ENCODE measurements at regions not wholly inside any gene's neighbourhood (a gene's known extent, or its start where the extent isn't known, plus 50 kb on each side); places are given as distances from the start of the nearest gene placed in this dataset.

DNA sequence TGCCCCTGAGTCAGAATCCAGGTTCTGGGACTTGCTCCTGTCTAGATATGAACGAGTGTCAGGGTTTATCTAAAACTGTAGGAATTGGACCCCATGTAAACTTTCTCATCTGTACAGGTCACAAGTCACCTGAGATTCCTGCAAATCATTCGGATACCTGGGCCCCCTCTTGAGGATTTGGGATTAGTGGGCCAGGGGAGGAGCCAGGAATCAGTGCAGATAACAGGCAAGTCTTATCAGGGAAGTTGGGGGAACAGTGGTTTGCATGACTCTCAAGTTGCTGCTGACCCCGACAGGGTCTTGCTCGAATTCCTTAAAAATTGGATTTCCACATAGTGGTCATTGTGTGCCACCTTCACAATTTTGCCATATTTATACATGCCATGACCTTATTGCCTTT is 188.4 kb upstream of the LYZL1 start:
- DNase-seq (ENCODE audit: low spot score), result no peak
- TF ChIP-seq, protein P1, sequence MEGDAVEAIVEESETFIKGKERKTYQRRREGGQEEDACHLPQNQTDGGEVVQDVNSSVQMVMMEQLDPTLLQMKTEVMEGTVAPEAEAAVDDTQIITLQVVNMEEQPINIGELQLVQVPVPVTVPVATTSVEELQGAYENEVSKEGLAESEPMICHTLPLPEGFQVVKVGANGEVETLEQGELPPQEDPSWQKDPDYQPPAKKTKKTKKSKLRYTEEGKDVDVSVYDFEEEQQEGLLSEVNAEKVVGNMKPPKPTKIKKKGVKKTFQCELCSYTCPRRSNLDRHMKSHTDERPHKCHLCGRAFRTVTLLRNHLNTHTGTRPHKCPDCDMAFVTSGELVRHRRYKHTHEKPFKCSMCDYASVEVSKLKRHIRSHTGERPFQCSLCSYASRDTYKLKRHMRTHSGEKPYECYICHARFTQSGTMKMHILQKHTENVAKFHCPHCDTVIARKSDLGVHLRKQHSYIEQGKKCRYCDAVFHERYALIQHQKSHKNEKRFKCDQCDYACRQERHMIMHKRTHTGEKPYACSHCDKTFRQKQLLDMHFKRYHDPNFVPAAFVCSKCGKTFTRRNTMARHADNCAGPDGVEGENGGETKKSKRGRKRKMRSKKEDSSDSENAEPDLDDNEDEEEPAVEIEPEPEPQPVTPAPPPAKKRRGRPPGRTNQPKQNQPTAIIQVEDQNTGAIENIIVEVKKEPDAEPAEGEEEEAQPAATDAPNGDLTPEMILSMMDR (IDR thresholded peaks at IDR 0.05), result no peak
- Histone ChIP-seq H3K4me3 (no peak overlapping the region), H3K27ac (no peak overlapping the region)

DNA sequence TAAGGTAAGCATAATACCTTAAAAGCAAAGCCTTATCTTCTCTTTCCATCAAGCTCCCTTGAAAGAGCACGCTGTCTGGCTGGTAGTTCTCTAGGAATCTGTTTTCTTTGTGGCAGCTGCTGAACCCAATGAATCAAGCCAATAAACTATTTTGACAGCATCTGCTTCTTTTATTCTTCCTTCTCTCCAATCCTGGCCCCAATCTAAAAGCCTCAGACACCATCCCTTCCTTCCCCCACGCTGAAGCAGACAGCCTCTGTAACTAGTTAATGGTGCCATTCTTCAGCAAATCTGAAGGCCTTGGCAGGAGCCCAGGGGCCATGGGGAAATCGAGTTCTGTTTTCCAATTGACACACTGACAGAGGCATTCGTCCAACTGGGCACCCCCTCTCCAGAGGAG is 186.6 kb upstream of the LYZL1 start:
- no peak for DNase-seq (ENCODE audit: low spot score)

DNA sequence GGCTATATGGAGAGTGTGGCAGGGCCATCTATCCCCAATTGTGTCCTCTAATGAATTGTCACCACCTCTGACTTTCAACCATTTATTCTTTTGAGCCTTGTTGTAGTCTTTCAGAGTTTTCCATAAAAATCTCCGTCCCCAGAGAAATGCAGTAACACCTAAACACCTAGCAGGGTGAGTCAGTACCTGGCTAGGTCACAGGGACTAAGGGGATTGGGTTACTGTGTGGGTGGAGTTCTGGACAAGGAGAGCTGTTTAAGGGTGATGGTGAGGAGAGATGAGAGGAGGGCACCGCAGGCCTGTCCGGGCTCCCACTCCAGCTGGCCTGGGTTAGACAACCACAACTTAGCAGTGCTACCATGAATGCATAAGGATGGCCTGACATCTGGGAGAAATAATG is 186.2 kb upstream of the LYZL1 start:
- TF ChIP-seq, protein P1 (IDR thresholded peaks at IDR 0.05), result no peak
- no peak for DNase-seq (ENCODE audit: low spot score)
- no peak overlapping the region for H3K4me3 ChIP-seq

More for the DNA sequence above, 186.6 kb upstream of the LYZL1 start:
- TF ChIP-seq, protein P1 (IDR thresholded peaks at IDR 0.05), result no peak
- no peak overlapping the region for H3K4me3 ChIP-seq
- no peak overlapping the region for H3K27ac ChIP-seq

DNA sequence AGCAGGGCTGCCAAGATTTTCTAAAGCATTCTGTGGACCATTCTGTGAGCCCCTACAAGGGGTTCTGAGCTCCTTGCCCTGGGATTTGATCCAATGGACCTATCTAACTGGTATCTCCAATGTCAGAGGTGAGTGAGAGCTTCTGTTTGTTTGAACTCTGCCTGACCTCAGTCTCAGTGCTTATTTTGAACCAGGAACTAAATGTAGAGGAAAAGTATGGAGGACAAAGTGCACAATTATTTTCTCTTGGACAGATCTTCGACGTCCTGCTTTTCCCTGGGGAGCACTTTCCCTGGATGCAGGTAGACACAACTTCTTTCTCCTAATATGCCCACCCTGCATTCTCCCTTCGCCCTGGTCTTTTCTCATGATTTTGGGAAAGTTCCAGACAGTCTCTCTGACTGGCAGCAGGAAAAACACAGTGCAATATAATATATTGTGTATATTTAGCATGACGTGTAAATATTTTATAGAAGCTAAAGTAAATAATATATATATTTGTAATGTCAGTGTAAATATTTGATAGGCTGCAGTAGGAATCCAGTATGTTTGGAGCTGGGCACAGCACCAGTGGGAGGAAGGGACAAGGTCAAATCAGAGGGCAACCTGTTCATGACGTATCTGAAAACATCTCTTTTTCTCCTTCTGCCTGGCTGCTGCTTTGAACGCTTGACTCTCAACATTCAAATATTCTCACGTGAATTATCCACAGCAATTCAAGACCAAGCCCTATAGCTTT is 184.0 kb upstream of the LYZL1 start:
- no peak for DNase-seq (ENCODE audit: low spot score)
- TF ChIP-seq, protein P1 (IDR thresholded peaks at IDR 0.05), result no peak
- Histone ChIP-seq H3K4me3 (no peak overlapping the region), H3K27ac (no peak overlapping the region)

More for the DNA sequence above, 186.2 kb upstream of the LYZL1 start:
- no peak overlapping the region for H3K27ac ChIP-seq

DNA sequence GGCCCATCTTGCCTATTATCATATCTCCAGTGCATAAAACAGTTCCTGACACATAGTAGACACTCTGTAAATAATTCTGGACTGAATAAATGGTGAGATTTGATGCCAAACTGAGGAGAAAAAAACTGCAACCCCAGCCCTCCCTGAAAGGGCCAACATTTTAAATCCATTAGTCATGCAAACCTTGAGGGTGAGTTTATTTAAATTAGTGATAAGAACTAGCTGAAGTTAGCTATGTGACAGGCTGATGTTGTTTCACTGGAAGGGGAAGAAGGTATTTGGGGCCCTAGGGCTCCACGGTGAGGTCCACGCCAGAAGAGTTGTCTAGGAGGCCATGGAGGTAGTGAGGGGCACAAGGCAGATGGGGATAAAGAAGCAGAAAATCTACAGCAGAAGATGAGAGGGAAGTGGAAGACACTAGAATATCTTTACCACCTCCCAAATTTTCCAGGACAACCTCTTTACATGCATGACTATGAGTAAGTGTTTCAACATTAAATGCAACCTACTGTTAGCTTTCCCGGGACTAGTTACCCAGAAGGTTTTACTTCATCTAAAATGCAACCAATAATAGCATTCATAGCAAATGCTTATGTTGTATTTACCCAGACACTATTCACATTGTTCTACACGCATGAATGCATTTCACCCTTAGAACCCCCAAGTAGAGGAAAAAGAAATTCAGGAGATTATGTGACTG is 183.2 kb upstream of the LYZL1 start:
- TF ChIP-seq, protein P1 (IDR thresholded peaks at IDR 0.05), result no peak
- Histone ChIP-seq H3K4me3 (no peak overlapping the region), H3K27ac (no peak overlapping the region)
- no peak for DNase-seq (ENCODE audit: low spot score)

DNA sequence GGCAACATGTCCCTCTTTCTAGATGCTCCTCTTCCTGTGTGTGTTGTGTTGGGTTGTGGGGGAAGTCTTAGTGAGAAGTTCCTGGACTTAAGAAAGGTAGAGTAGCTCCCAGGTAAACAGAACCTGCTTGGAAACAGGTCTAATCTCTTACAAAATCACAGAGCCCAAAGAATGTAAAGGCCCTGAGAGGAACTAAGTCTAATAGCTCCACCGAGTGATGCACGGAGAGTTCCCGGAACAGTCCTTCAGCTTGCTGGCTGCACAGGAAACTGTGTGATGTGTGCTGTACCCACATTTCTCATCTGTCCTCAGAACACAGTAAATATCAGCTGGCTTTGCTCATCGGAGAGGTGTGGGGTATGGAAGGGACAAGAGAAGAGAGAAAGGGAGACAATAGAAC is 182.6 kb upstream of the LYZL1 start:
- DNase-seq (ENCODE audit: low spot score), result no peak
- no peak overlapping the region for H3K27ac ChIP-seq
- H3K4me3 ChIP-seq, result no peak overlapping the region
- TF ChIP-seq, protein P1 (IDR thresholded peaks at IDR 0.05), result no peak
